ENCODE measurements at regions not wholly inside any gene's neighbourhood (a gene's known extent, or its start where the extent isn't known, plus 50 kb on each side); places are given as distances from the start of the nearest gene placed in this dataset.
"Not testable (repeated sequence)": the region's sequence is repeated elsewhere in the genome, so short reads cannot be mapped to it uniquely, and the experiment has no call there.

DNA sequence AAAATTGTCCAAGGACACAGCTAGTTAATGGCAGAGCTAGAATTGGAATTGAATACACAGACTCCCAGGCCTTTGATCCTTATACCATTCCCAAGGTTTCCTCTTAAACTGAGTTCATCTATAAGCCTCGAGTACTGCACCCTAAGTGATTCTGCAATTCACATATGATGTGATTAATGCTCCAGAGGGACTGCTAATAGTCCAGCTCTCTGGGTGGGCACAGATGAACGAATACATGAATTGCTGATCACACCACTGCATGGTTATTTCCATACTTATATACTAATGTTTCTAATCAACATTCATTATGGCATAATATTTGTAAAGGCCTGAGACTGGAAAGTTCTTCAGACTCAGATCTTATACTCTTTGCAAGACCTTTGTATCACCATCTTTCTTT lies 101.8 kb downstream of the NUFIP1 start:
- no peak for DNase-seq

DNA sequence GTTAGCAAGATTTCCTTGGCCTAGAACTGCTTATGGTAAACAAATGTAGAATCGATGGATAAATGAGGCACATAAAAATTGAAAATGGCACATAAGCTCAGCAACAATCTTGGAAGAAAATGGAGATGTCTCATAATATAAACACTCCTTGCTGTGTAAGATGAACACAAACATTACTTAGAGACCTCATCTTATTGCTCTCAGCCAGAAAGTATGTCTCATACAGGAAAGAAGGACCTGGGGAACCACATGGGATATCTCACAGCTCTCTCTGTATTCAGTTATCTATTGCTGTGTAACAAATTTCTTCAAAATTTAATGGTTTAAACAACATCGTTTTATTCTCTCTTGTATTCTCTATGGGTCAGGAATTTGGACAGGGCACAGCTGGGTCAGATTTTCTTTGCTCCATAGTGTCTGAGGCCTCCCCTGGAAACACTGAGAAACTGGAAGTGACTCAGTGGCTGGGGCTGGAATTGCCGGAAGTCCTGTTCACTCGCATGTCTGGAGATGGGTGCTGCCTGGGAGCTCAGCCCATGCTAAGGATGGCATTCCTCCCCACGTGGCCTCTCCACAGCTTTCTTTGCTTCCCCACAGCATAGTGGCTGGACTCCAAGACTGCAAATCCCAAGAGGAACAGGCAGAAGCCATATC lies 105.1 kb downstream of the NUFIP1 start:
- no peak for DNase-seq

DNA sequence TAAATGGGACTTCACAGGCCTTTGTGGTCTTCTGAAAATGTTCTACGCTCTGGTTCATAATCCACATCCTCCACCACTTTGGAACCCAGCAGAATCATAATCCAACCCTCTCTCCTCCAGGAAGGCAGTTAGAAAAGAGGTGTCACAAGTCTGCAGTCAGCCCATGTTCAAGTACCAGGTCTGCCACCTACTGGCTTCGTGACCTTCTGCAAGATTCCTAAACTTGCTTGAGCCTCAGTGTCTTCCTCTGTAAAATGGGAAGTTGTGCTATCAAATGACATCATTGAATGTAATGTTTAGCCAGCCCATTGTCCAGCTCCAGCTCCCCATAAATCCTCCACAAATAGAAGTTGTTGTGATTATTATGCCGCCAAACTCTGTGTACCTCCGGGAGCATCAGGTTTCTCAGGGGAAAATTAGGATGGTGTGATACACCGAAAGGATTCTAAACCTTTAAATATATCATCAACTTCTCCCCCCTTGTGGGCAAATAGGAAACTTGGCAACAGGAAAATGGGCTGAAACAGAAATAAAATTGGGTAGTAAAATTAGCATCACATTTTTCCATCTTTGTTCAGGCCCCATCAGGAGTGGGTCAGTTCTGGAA lies 109.7 kb downstream of the NUFIP1 start:
- DNase-seq = no peak

DNA sequence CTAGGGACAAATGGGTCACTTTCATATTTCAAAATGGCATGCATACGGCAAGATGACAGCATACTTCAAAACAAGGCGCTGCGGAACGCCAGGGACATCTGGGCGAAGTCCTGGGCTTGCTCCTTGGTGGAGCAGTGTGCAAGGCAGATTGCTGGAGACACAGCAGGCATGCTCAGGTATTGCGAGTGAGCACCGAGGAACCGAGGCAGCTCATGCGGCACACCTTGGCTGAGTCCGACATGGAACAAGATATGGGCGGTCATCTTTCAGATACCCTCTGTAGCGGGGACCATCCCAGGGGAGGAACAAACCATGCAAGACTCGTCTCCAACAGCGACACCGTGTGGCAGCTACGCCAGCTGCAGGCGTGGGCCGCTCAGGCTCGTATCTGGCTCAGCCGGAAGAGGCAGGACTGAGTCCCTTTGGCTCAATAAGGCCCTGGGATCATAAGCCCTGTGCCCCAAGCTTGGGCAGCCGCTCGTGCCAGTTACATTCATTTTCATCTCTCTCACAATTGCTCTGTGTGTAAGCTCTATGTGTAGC lies 112.4 kb downstream of the NUFIP1 start:
- no peak for DNase-seq

DNA sequence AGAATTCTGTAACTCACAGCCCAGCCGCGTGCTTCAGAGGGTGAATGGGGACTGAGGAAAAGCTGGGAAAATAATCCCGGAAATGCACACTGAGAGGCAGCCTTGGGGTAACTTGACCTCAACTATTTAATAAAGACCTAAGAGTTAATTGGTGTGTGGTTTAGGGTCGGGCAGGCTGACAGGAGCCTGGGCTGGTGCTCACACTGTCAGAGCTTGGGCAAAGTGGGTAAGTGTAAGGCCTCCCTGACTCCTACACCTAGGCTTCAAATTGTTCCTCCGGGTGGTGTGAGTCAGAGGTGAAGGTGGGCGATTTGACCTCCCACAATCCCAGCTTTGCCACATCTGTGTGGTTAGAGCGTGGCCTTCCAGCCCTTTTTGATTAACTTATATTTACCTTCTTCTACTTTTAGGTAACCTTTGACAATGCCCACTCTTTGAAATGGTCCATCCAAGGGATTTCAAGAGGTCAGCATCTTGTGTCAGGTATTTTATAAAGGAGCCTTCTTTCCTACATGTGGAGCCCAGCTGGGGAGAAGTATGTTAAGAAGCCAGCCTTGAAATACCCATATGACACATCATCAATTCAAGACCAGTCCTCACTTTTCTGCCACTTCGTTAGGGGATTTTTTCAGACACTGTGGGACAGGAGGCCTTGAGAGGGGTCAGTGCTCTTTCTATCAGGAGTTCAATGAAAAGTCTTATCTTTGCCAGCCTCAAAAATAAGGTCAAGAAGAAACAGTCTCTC lies 114.2 kb downstream of the NUFIP1 start:
- no peak for DNase-seq

DNA sequence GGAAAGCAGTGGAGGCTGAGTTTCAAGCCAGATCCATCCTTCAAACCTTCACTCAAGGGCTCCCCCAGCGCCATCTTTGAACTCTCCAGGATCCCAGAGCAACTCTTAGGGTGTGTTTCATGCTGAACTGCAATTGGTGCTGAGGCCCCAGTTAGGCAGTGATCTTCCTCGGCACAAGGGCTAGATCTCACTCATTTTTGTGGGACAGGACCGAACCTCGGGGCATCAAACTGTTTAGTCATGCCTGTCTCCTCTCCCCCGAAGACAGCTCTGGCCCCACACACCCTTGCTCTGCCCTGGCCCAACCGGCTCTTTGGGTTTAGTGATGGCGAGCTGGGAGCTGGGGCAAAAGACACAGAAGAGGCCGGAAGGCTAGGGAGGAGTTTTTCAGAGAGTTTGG lies 115.1 kb downstream of the NUFIP1 start:
- no peak for DNase-seq

DNA sequence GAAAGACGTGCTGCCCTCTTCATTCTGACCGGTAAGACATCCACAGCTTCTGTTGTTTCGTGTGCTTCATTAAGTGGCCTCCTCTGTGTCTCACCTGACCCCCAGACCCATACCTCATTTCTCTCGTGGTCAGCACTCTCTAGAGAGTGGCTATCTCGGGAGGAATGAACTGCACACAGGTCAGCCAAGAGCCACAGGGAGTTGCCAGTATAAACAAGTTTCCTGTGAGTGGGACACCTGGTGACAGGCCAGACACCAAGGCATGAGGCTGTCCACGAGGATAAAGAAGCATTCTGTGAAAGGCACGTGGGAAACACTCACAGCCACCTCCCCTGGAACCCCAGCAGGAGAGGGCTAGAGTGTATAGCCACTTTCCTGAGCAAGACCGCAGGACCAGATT lies 115.8 kb downstream of the NUFIP1 start:
- no peak for DNase-seq

DNA sequence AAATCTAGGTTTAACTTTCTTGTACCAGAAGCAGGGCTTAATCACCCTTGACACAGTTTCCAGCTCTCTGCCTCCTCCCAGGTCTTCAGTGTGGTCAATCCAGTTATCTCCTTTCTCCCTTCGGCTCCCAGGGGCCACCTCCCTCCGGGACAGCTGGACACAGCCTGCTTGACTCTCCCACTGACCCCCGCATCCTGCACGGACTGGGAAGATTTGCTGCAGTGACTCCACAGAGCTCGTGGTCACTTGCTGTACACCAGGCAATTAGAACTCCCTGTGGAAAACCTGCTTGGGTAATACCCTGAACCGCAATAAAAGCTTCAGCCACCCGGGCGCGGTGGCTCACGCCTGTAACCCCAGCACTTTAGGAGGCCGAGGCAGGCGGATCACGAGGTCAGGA lies 116.5 kb downstream of the NUFIP1 start:
- no peak for DNase-seq

DNA sequence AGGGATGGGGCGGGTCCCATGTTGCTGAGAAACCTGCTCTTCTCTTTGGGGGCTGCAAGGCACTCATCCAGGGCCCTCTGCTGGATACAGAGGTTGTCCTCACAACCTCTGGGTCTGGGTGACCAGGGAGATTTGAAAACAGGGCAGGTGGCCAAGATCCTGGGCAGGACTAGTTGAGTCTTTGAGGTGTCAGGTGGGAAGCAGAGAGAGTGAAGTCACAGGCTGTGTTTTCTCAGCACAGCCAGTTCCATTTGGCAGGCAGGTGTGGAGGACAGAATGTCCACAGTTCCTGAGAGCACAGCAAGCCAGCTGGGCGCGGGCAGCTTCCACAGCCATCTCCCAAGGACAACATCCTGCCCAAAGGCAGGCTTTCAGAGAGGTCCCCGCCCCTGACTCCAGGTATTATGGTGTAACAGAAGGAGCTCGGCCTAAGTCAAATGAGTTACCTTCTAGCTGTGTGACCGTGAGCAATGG lies 118.8 kb downstream of the NUFIP1 start:
- no peak for DNase-seq

DNA sequence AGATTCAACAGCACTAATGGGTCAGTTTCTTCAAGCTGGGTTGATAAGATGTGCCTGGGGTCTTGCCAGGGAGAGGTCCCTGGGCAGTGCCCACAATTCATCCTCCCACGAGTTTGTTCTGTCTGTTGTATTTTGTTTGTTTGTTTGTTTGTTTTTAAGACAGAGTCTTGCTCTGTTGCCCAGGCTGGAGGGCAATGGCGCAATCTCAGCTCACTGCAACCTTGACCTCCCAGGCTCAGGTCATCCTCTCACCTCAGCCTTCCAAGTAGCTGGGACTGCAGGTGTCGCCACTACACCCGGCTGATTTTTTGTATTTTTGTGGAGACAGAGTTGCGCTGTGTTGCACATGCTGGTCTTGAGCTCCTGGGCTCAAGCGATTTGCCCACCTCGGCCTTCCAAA lies 120.1 kb downstream of the NUFIP1 start:
- DNase-seq = no peak

DNA sequence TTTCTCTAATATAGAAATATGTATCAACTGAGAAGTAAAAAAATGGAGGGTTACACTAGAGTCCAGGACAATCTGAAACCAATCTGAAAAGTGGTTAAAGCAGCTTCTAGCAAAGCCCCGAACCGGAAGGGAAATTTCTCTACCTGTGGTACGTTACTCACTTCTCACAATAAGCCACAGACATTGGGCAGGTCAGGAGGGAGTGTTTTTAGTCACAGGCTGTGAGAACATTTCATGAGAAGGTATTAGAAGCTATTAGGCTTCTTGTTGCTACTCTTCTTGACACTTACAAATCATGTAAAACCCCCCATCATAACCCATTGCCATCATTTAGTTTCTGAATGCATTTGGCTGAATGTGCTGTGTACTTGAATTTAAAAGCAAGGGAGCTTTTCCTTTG lies 120.9 kb downstream of the NUFIP1 start:
- DNase-seq = no peak

DNA sequence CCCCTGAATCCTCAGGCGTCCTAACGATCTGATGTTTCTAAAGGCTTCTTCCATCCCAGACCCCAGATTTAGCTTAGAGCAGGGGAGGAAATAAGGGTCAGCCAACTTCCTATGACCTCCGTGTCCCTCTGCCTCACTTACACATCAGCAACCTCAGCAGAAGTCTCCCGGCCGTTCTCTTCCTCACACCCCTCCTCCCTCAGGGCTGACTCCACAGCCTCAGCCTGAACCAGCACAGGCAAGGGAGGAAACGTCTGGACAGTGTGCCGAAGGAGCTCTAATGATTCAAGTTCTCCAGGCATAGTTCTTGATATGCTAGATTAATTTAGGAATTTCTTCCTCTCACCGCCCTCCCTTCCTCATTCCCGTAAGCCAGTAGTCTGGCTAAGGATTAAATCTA lies 121.4 kb downstream of the NUFIP1 start:
- no peak for DNase-seq

DNA sequence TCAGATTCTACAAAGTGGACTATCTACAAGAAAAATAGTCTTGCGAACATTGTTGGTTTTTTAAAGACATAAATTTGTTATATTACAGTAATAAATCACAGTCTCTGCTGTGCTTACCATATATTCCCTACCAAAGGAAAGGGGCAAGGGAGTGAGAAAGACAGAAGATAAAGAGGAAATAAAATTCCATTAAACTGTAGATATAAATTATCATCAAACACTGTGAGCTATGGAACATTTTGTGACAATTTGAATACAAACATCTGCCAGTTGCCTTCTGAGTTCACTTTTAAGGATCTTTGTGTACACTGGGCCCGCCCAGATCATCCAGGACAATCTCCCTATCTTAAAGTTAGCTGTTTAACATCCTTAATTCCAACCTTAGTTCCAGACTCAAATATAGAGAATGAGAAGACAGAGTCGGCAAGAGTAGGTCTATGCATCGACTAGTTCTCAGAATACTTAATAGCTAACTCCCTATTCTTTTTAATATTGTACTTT lies 122.8 kb downstream of the NUFIP1 start:
- DNase-seq = no peak

DNA sequence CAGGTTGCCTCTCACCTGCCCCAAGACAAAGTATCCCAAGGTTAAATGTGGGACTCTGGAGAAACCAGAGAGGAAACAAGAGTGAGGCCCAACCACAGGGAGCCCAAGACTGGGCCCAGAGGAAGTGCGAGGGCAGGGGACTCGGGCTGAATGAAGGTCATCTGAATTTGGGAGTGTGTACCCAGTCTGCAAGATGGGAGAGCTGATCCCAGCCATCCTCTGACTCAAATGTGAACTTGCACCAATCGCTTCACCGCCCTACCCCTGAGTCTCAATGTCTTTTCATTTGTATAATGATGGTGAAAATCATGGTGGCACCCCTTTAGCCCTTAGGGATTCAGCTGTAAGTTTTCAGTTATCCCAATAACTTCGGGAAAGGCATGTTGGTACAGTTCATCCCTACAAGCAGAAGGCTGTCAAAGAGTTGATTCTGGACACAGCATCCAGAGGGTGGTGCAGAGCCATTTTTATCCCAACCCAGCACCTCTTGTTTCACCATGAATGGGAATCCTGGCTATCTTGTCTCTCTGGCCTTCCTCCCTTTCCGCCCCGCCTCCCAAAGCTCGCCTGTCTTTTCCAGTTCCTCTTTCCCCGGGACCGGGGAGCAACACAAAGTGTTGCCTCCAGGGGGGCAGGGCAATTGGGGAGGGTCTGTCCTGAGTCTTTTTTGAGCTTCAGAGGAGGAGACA lies 123.4 kb downstream of the NUFIP1 start:
- DNase-seq = no peak

DNA sequence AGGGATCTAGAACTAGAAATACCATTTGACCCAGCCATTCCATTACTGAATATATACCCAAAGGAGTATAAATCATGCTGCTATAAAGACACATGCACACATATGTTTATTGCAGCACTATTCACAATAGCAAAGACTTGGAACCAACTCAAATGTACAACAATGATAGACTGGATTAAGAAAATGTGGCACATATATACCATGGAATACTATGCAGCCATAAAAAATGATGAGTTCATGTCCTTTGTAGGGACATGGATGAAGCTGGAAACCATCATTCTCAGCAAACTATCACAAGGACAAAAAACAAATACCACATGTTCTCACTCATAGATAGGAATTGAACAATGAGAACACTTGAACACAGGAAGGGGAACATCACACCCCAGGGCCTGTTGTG lies 125.6 kb downstream of the NUFIP1 start:
- DNase-seq = not testable (repeated sequence)

DNA sequence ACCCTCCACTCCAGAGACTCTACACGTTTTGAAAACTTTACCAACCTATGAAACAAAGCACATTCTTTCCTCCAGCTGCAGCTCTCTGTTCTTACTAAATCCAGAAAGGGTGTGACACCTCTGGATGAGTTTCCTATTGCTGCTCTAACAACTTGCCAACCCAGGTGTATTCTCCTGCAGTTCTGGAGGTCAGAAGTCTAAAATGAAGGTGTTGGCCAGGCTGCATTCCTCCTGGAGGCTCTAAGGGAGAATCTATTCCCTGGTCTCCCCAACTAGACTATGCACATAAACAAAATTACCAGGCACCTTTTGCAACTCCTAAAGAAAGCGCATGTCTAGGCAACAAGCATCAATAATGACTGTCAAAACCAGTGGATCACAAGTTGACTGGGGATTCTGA lies 128.8 kb downstream of the NUFIP1 start:
- no peak for DNase-seq

DNA sequence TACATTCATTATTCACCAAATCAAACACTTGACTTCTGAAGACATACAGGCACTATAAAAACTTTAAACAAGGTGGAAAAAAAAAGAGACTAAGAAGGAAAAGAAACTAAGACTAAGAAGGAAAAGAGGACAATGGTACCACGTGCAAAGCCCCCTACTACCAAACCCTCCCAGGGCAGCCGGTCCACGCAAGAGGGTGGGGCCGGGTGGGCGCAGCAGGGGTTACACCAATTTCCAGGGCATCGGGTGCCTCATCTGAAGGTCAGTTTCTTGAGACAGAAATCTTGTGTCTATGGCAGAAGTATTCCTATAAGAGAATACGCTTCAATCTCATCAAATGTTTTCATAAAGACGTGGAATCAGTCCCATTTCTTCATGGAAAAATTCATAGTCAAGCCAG lies 131.5 kb downstream of the NUFIP1 start:
- no peak for DNase-seq

DNA sequence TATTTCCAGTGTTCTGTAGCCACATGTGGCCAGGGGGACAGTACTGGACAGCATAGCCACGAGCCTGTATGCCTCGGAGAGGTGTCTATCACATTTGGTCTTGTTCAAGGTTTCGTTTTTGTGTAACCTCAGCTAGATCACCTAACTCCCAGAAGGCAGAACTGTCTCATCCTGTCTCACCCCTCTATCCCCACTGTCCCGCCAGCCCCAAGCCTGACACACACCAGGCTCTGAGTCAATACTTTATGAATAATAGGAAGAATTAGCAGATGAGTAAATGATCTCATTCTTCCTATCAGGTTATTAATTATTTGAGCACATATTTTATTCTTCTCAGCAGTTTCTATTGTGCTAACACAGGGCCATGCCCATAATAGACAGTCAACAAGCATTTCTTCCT lies 132.2 kb downstream of the NUFIP1 start:
- DNase-seq = no peak

DNA sequence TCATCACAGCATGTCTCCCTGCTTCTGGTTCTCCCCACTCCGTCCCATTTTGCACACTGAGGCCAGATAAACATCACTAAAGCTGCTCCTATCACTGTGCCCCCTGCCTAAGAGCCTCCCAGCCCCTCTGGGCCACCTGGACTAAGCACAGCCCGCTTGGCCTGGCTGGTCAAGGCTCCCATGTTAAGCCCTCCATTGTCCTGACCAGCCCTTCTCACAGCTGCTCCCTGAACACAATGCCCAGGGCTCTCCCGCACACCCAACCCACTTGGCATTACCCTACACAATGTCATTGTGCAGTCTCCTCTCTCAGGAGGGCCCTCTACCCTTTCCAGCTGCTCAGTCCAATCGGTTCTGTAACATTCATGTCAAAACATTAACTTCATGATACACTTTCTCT lies 133.4 kb downstream of the NUFIP1 start:
- DNase-seq = no peak

DNA sequence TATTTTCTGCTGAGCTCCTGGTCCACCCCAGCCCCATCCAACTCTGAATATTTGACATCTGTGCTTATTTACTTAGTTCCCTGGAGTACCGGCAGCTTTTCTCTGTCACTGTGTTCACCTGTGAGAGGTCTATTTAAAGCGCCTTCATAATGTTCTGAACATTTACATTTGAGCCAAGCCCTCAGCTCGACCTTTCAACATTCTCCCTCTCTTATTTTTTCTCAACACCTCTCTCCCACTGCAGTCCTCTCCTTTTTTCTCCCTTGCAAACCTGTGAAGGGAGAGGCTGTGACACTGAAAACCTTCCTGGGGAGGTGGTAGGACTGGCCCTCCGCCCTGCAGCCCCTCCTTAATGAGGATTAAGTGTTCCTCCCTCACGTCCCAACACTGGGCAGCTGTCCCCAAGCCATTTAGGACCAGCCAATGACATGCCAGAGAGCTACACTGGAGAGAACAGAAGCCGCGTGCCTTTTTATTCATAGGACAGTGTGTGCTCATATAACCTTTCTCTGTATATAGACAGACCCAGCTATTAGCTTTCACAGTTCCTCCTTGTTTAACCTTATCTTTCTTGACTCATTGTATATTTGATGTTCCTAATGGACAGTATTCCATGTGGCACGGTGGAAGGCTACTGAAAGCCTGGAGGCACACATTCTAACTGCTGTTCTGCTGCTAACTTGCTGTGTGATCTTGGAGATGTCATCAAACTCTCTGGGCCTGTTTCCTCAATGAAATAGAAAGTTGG lies 134.8 kb downstream of the NUFIP1 start:
- no peak for DNase-seq

DNA sequence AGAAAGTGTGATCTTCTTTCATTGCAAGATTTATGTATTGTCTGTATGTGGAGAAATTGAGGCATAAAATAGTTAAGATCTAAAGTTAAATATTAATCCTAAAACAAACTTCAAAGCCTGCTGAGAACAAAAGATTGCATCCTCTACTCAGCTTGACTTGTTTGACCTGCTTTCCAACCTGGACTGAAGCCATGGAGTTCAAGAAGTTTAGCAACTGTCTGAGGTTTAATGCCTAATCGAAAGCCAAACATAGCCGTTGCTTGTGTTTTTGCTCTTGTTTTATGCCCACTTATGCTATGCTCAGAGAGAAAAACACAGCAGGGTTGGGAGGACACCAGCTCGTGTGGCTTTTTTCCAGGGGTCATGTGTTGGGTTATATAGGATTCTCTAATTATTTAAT lies 135.6 kb downstream of the NUFIP1 start:
- DNase-seq = no peak

DNA sequence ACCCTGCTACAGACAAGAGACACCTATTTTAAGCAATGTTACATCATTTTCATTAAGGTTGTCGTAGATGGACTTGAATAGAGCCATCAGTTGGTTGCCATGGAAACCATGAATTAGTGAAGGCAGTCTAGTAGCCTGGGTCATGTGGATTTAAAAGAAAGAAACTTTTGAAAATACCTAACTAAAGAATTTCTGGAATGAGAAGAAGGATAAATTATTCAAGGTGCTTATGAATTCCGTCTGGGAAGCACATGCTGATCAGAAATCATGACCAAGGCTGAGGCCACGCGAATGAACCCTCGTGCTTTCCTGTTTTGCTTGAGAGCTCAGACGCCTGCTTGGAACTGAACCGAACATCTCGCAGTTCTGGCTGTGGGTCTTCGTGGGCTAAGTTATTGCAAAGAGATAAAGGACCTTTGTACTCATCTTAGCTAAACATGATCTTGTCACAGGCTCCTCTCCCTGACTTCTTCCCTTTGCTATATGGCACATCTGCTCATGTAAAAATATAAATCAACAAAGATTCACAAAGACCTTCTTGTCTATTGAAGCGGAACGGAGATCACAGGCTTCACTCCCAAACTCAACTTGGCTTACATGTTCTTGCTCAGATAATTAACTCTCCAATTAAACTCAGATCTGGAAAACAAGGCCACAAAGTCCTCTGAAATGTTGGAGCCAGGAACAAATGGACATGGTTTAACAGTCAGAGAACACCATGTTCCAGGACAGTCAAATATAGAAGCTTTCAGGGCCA lies 140.2 kb downstream of the NUFIP1 start:
- DNase-seq = no peak
